Stimulated activated CD4-positive, alpha-beta T cell treated with anti-CD3 and anti-CD28 coated beads, Interleukin-12 subunit alpha, Interleukin-12 subunit beta, amount 100 ng/mL, for 48 hours (primary cell): ENCODE measurements at regions not wholly inside any gene's neighbourhood (a gene's known extent, or its start where the extent isn't known, plus 50 kb on each side); places are given as distances from the start of the nearest gene placed in this dataset.
"Not testable (repeated sequence)": the region's sequence is repeated elsewhere in the genome, so short reads cannot be mapped to it uniquely, and the experiment has no call there.

Source experiments
- DNase-seq, 3 donors: peaks; one replicate each; pipeline ENCODE4 v3.0.0-alpha.2; 2020; ENCODE audit warnings: low read depth in 2 of 3, low spot score in 1 of 3

GRCh38 chr3:21036888-21037287 is 714.1 kb downstream of the ZNF385D start:
- DNase-seq: no peak

- no peak for DNase-seq
Observed at GRCh38 chr3:21028412-21028811, 722.6 kb downstream of the ZNF385D start.

GRCh38 chr3:21024563-21024962 is 726.4 kb downstream of the ZNF385D start:
- no peak for DNase-seq

GRCh38 chr3:21020681-21021080 is 730.3 kb downstream of the ZNF385D start:
- no peak for DNase-seq

GRCh38 chr3:21020043-21020442 is 731.0 kb downstream of the ZNF385D start:
- DNase-seq: no peak

GRCh38 chr3:21017115-21017852 is 733.7 kb downstream of the ZNF385D start:
- no peak for DNase-seq

GRCh38 chr3:21013566-21013965 is 737.4 kb downstream of the ZNF385D start:
- no peak for DNase-seq

GRCh38 chr3:20999661-21000060 is 751.3 kb downstream of the ZNF385D start:
- no peak for DNase-seq

GRCh38 chr3:20997183-20997582 is 753.8 kb downstream of the ZNF385D start:
- no peak for DNase-seq

- no peak for DNase-seq
Observed at GRCh38 chr3:20990896-20991295, 760.1 kb downstream of the ZNF385D start.

- DNase-seq: not testable (repeated sequence)
Observed at GRCh38 chr3:20989653-20990052, 761.4 kb downstream of the ZNF385D start.

GRCh38 chr3:20984594-20985205 is 766.3 kb downstream of the ZNF385D start:
- DNase-seq: no peak

- no peak for DNase-seq
Observed at GRCh38 chr3:20975188-20975651, 775.8 kb downstream of the ZNF385D start.

GRCh38 chr3:20974396-20974795 is 776.6 kb downstream of the ZNF385D start:
- DNase-seq: no peak

GRCh38 chr3:20970807-20971206 is 780.2 kb downstream of the ZNF385D start:
- DNase-seq: not testable (repeated sequence)

- DNase-seq: not testable (repeated sequence)
Observed at GRCh38 chr3:20967485-20967884, 781.5 kb upstream of the SGO1 start.

- DNase-seq: no peak
Observed at GRCh38 chr3:20958161-20958560, 772.2 kb upstream of the SGO1 start.

- no peak for DNase-seq
Observed at GRCh38 chr3:20945892-20946291, 759.9 kb upstream of the SGO1 start.

- no peak for DNase-seq
Observed at GRCh38 chr3:20935791-20936190, 749.8 kb upstream of the SGO1 start.

- no peak for DNase-seq
Observed at GRCh38 chr3:20931834-20932233, 745.8 kb upstream of the SGO1 start.

- no peak for DNase-seq
Observed at GRCh38 chr3:20930034-20930433, 744.0 kb upstream of the SGO1 start.

GRCh38 chr3:20924646-20925385 is 738.8 kb upstream of the SGO1 start:
- no peak for DNase-seq
